K562 (cell line): ENCODE measurements at regions not wholly inside any gene's neighbourhood (a gene's known extent, or its start where the extent isn't known, plus 50 kb on each side); places are given as distances from the start of the nearest gene placed in this dataset.

Experiments used
- ATAC-seq: fragments of 200-7000 bp; cut with Tn5 transposase; 3 replicates; pipeline ENCODE4 v1.9.1; 2020; ENCODE audit warnings: moderate library complexity
- BruUV-seq: library from RNA; stranded (reverse); fragments of 400-500 nt; replicated peaks from 2 replicates; lab custom pipeline; 2021; lab: Mats Ljungman, UMichigan
- CTCF ChIA-PET: fragments of 300-600 bp; formaldehyde crosslinking; extraction: SDS; loops from one replicate; lab custom pipeline; 2021; ENCODE audit warnings: low intra/inter-chr PET ratio; lab: Yijun Ruan, JAX
- POLR2A ChIA-PET: fragments of 300-600, 350-650 bp; sonication (Branson Sonifier 250); formaldehyde crosslinking; extraction: SDS; loops from one replicate; lab custom pipeline; 2021; ENCODE audit warnings: antibody characterized with exemption, inconsistent platforms; lab: Yijun Ruan, JAX
- DNase-seq, 4 experiments: peaks; one replicate each; pipeline versions ENCODE4 v3.0.0 to v3.0.0-alpha.2; 2011 to 2018; ENCODE audit warnings: low spot score in 3 of 4, mixed read lengths in 3 of 4; ENCODE audit errors: extremely low read depth in 1 of 4
- FAIRE-seq: peaks from 2 replicates; lab custom pipeline; 2011; peaks lifted over from hg19 to GRCh38; lab: Jason Lieb, UNC
- H2AFZ ChIP-seq: 2 replicates; pipeline ENCODE4 v1.6.0; 2011; ENCODE audit warnings: low read depth, low read length, control low read depth, inconsistent platforms
- H3K27ac ChIP-seq: fragments of 200-600 bp; 3 replicates; pipeline ENCODE4 v1.8.0; 2011; ENCODE audit warnings: low read depth, mild to moderate bottlenecking, control low read depth, inconsistent platforms, low read length, moderate library complexity, mixed read lengths; ENCODE audit errors: extremely low read depth
- H3K27me3 ChIP-seq, 2 experiments: fragments of 300-600 bp in 1 of 2; 2 replicates in 1 of 2; 3 replicates in 1 of 2; pipeline versions ENCODE4 v1.6.0 to v1.8.0; 2011; ENCODE audit warnings: inconsistent platforms in 2 of 2, low read length in 2 of 2, mild to moderate bottlenecking in 1 of 2, mixed read lengths in 1 of 2, moderate library complexity in 1 of 2; ENCODE audit not compliant: control insufficient read depth in 2 of 2, insufficient read depth in 2 of 2
- H3K36me3 ChIP-seq: fragments of 300-600 bp; 3 replicates; pipeline ENCODE4 v1.8.0; 2011; ENCODE audit warnings: mild to moderate bottlenecking, low read length, inconsistent platforms; ENCODE audit not compliant: control insufficient read depth, insufficient read depth
- H3K4me1 ChIP-seq, 2 experiments: fragments of 200-600 bp in 1 of 2; replicated peaks in 1 of 2; 2 replicates in 1 of 2; 3 replicates in 1 of 2; pipeline versions ENCODE4 v1.5.1 to v1.8.0; 2011; ENCODE audit warnings: inconsistent platforms in 2 of 2, low read length in 2 of 2, mild to moderate bottlenecking in 1 of 2, mixed read lengths in 1 of 2, moderate library complexity in 1 of 2; ENCODE audit not compliant: control insufficient read depth in 2 of 2, insufficient read depth in 2 of 2
- H3K4me2 ChIP-seq: 2 replicates; pipeline ENCODE4 v1.6.1; 2011; ENCODE audit warnings: low read length, control low read depth, inconsistent platforms, mixed read lengths; ENCODE audit not compliant: insufficient read depth
- H3K4me3 ChIP-seq: fragments of 200-600 bp; sonication (generic), shearing (Covaris generic); 2 replicates; pipeline ENCODE4 v1.5.1; 2016; ENCODE audit warnings: control low read depth, inconsistent platforms
- H3K79me2 ChIP-seq: fragments of 200-600 bp; 3 replicates; pipeline ENCODE4 v1.8.0; 2011; ENCODE audit warnings: low read length, inconsistent platforms; ENCODE audit not compliant: control insufficient read depth, insufficient read depth
- H3K9ac ChIP-seq, 2 experiments: 2 replicates each; pipeline versions ENCODE4 v1.6.0 to v1.6.1; 2011; ENCODE audit warnings: low read depth in 2 of 2, low read length in 2 of 2, control low read depth in 1 of 2, inconsistent platforms in 1 of 2, mild to moderate bottlenecking in 1 of 2, mixed read lengths in 1 of 2; ENCODE audit not compliant: insufficient read depth in 1 of 2
- H3K9me1 ChIP-seq: one replicate; pipeline ENCODE4 v1.6.0; 2011; ENCODE audit warnings: inconsistent platforms, mild to moderate bottlenecking, low read length, moderate library complexity; ENCODE audit not compliant: control insufficient read depth, insufficient read depth
- H3K9me3 ChIP-seq: replicated peaks from 2 replicates; pipeline ENCODE4 v1.5.1; 2011; ENCODE audit warnings: low read depth, low read length, inconsistent platforms; ENCODE audit not compliant: control insufficient read depth, insufficient read depth
- H4K20me1 ChIP-seq: replicated peaks from 2 replicates; pipeline ENCODE4 v1.6.1; 2011; ENCODE audit warnings: low read length, inconsistent platforms, mixed read lengths; ENCODE audit not compliant: control insufficient read depth, insufficient read depth
- FOSL1 ChIP-seq: fragments of 200-800 bp; sonication (Bioruptor generic); conservative IDR thresholded peaks from 2 replicates; pipeline ENCODE4 v1.6.1; 2016; ENCODE audit warnings: missing genetic modification characterization, missing compliant biosample characterization
- GTF2A2 ChIP-seq: IDR thresholded peaks from 2 replicates; pipeline ENCODE4 v1.6.1; 2016; ENCODE audit warnings: mild to moderate bottlenecking, missing genetic modification characterization, missing compliant biosample characterization
- HDGF ChIP-seq: fragments of 450-650 bp; IDR thresholded peaks from 2 replicates; pipeline ENCODE4 v1.6.1; 2016
- MTA1 ChIP-seq: fragments of 450-650 bp; IDR thresholded peaks from 2 replicates; pipeline ENCODE4 v1.6.1; 2017; ENCODE audit warnings: borderline replicate concordance
- NR2C2 ChIP-seq, 2 experiments: fragments of 200-800 bp in 1 of 2; sonication (Bioruptor generic) in 1 of 2; sonication (generic) in 1 of 2; formaldehyde crosslinking in 1 of 2; IDR thresholded peaks; 2 replicates each; pipeline versions ENCODE4 v1.6.1 to v1.8.0; 2016 to 2022; ENCODE audit warnings: mild to moderate bottlenecking in 1 of 2, missing compliant biosample characterization in 1 of 2, missing genetic modification characterization in 1 of 2, missing genetic modification reagents in 1 of 2
- RBM17 ChIP-seq: fragments of 200-400 bp; formaldehyde crosslinking; IDR thresholded peaks from 2 replicates; pipeline ENCODE4 v1.6.1; 2017; ENCODE audit warnings: low read depth, mild to moderate bottlenecking, low read length, borderline replicate concordance
- SETDB1 ChIP-seq: IDR thresholded peaks from one replicate; pipeline ENCODE4 v1.6.1; 2012; ENCODE audit warnings: low read length, control low read depth, inconsistent platforms
- XRCC4 ChIP-seq: IDR thresholded peaks from one replicate; pipeline ENCODE4 v1.6.1; 2011; ENCODE audit not compliant: insufficient read depth, insufficient read length; ENCODE audit errors: extremely low read depth
- ZFP30 ChIP-seq: fragments of 250-450 bp; sonication (Bioruptor Pico); IDR thresholded peaks from 2 replicates; pipeline ENCODE4 v1.8.0; 2022; ENCODE audit warnings: moderate library complexity, mild to moderate bottlenecking, inconsistent platforms, borderline replicate concordance
- ZKSCAN3 ChIP-seq: fragments of 250-450 bp; sonication (Bioruptor Pico); IDR thresholded peaks from 2 replicates; pipeline ENCODE4 v1.4.0; 2020
- ZNF780A ChIP-seq: fragments of 250-450 bp; sonication (Bioruptor Pico); IDR thresholded peaks from 2 replicates; pipeline ENCODE4 v1.5.0; 2021; ENCODE audit warnings: mild to moderate bottlenecking
- WGBS: fragments of 100-300 bp; shearing (Covaris generic); methylation state at CpG from one replicate; pipeline ENCODE4 v1.1.6; 2016; ENCODE audit warnings: low coverage, mixed read lengths; ENCODE audit not compliant: insufficient coverage; ENCODE audit errors: missing lambda C conversion rate; 5-methylcytosine and 5-hydroxymethylcytosine counted together
- in situ Hi-C: fragments of 300-500 bp; cut with MboI; formaldehyde crosslinking; loops from 4 replicates; pipeline ENCODE4 v1.15.0; 2018; ENCODE audit warnings: inconsistent platforms, mixed read lengths
- intact Hi-C: fragments of 100-400 bp; cut with micrococcal nuclease; formaldehyde crosslinking; loops from 2 replicates; pipeline ENCODE4 v1.14.2; 2022
- TF ChIP-seq, protein P1 (sequence below): fragments of 450-650 bp; IDR thresholded peaks from 2 replicates; pipeline ENCODE4 v1.6.1; 2016; ENCODE audit warnings: missing biosample characterization, missing genetic modification characterization
- TF ChIP-seq, protein P2 (sequence below), 2 experiments: fragments of 150-350 bp in 1 of 2; IDR thresholded peaks; 2 replicates each; pipeline ENCODE4 v1.6.1; 2012 to 2016; ENCODE audit warnings: low read depth in 2 of 2, low read length in 2 of 2, mild to moderate bottlenecking in 1 of 2, moderate library complexity in 1 of 2

DNA sequence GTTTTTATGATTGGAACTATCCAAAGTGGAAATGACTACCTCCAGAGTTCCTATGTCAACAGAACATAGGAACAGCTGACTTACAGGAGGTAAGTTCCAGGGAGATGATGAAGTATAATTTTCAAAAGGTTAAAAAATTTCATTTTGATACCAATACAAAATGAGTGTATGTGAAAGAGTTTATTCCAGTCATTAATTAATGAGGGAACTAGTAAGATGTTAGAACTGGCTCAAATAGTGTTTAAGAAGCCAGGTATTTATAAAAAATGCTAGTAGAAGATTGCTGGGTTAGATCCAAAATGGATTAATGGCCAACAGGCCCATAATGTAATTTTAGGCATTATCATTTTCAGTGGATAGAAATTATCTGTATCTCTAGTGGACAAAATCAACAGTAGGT is 227.7 kb upstream of the ZBED5 start:
- FAIRE-seq (no peak), DNase-seq (no peak)
- Histone ChIP-seq H3K27me3 (0 out of 5 replicates have a peak, but pooled peaks cover 0 to under 1% of the 10 kb centered on the region in 2 experiments), H3K27ac (no peak overlapping the region), H3K4me1 (no peaks in the 10 kb centered on the region), H3K9me3 (no peaks in the 10 kb centered on the region)
- CTCF ChIA-PET = no interaction called here
- POLR2A ChIA-PET = no interaction called here
- intact Hi-C loops = no loop called here
- TF ChIP-seq XRCC4 (no peak), SETDB1 (no peak)
- TF ChIP-seq, all 486 proteins: peak for 0
- in situ Hi-C loops = no loop called here
- Histone ChIP-seq H3K9me1 (no peaks in the 10 kb centered on the region), H2AFZ (no peak overlapping the region), H3K36me3 (no peaks in the 10 kb centered on the region), H4K20me1 (no peaks in the 10 kb centered on the region; the same call in 1 of the 2 replicates), H3K9ac (no peak overlapping the region), H3K79me2 (no peaks in the 10 kb centered on the region), H3K4me2 (no peak overlapping the region), H3K4me3 (no peak overlapping the region)
- no TSS peak for BruUV-seq
- ATAC-seq = no peak

DNA sequence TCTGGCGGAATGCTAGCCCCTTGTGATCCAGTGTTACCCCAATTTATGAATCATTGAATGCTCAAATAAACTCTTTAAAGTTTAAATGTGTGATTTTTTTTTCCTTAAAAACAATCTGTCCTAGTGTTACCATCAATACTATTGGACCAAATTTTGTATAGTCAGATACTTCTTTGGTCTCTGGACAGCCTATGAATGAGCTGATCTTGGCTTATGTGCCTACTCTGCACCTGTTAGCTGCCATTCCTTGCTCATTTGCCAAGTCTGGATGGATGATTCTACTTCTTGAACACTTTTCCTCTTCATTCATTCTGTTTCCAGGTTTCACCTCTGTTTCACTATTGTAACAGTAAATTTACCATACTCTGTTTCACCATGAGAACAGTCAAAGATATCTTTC is 226.5 kb upstream of the ZBED5 start:
- no peak overlapping the region for H2AFZ ChIP-seq
- H3K4me1 ChIP-seq = no peaks in the 10 kb centered on the region
- H3K4me3 ChIP-seq = no peak overlapping the region
- 0% methylated on average over 1 of the region's 1 CpG for WGBS
- no peaks in the 10 kb centered on the region for H3K79me2 ChIP-seq
- no peak overlapping the region for H3K4me2 ChIP-seq
- H4K20me1 ChIP-seq = no peaks in the 10 kb centered on the region; the same call in 1 of the 2 replicates
- ATAC-seq (no peak), DNase-seq (no peak), FAIRE-seq (no peak)
- H3K27ac ChIP-seq = no peak overlapping the region
- CTCF ChIA-PET = no interaction called here
- POLR2A ChIA-PET = no interaction called here
- no peak overlapping the region for H3K9ac ChIP-seq
- H3K36me3 ChIP-seq = no peaks in the 10 kb centered on the region
- no peaks in the 10 kb centered on the region for H3K9me1 ChIP-seq
- in situ Hi-C loops (no loop called here), intact Hi-C loops (no loop called here)
- H3K27me3 ChIP-seq = 0 out of 5 replicates have a peak, but pooled peaks cover 0 to 2% of the 10 kb centered on the region in 2 experiments
- no peaks in the 10 kb centered on the region for H3K9me3 ChIP-seq
- BruUV-seq = no TSS peak
- TF ChIP-seq ZNF780A (CRISPR knock-in tag) (no peak), ZFP30 (CRISPR knock-in tag) (no peak), NR2C2 (CRISPR knock-in tag; IDR thresholded peaks at IDR 0.05) (no peak), NR2C2 (tag; IDR thresholded peaks at IDR 0.05) (no peak), GTF2A2 (no peak), ZKSCAN3 (CRISPR knock-in tag) (no peak), MTA1 (no peak), HDGF (no peak), RBM17 (no peak), FOSL1 (tag) (no peak)
- TF ChIP-seq, protein P1, sequence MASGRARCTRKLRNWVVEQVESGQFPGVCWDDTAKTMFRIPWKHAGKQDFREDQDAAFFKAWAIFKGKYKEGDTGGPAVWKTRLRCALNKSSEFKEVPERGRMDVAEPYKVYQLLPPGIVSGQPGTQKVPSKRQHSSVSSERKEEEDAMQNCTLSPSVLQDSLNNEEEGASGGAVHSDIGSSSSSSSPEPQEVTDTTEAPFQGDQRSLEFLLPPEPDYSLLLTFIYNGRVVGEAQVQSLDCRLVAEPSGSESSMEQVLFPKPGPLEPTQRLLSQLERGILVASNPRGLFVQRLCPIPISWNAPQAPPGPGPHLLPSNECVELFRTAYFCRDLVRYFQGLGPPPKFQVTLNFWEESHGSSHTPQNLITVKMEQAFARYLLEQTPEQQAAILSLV (tag) = no peak
- TF ChIP-seq, protein P2, sequence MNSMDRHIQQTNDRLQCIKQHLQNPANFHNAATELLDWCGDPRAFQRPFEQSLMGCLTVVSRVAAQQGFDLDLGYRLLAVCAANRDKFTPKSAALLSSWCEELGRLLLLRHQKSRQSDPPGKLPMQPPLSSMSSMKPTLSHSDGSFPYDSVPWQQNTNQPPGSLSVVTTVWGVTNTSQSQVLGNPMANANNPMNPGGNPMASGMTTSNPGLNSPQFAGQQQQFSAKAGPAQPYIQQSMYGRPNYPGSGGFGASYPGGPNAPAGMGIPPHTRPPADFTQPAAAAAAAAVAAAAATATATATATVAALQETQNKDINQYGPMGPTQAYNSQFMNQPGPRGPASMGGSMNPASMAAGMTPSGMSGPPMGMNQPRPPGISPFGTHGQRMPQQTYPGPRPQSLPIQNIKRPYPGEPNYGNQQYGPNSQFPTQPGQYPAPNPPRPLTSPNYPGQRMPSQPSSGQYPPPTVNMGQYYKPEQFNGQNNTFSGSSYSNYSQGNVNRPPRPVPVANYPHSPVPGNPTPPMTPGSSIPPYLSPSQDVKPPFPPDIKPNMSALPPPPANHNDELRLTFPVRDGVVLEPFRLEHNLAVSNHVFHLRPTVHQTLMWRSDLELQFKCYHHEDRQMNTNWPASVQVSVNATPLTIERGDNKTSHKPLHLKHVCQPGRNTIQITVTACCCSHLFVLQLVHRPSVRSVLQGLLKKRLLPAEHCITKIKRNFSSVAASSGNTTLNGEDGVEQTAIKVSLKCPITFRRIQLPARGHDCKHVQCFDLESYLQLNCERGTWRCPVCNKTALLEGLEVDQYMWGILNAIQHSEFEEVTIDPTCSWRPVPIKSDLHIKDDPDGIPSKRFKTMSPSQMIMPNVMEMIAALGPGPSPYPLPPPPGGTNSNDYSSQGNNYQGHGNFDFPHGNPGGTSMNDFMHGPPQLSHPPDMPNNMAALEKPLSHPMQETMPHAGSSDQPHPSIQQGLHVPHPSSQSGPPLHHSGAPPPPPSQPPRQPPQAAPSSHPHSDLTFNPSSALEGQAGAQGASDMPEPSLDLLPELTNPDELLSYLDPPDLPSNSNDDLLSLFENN (IDR thresholded peaks at IDR 0.05; ENCODE audit: low read depth in 2 of 2, low read length in 2 of 2) = no peak
